VCaP (cell line): ENCODE measurements at regions not wholly inside any gene's neighbourhood (a gene's known extent, or its start where the extent isn't known, plus 50 kb on each side); places are given as distances from the start of the nearest gene placed in this dataset.
A peak's percentile ranks its signal among the peaks of the same experiment; 100 is the strongest.

Source experiments
- H3K27ac ChIP-seq: fragments of 450-650 bp; 2 replicates; pipeline ENCODE4 v1.5.1; 2017
- TF ChIP-seq, protein P1 (sequence below): fragments of 450-650 bp; conservative IDR thresholded peaks from 2 replicates; pipeline ENCODE4 v1.5.1; 2017; ENCODE audit warnings: mild to moderate bottlenecking, moderate library complexity

DNA sequence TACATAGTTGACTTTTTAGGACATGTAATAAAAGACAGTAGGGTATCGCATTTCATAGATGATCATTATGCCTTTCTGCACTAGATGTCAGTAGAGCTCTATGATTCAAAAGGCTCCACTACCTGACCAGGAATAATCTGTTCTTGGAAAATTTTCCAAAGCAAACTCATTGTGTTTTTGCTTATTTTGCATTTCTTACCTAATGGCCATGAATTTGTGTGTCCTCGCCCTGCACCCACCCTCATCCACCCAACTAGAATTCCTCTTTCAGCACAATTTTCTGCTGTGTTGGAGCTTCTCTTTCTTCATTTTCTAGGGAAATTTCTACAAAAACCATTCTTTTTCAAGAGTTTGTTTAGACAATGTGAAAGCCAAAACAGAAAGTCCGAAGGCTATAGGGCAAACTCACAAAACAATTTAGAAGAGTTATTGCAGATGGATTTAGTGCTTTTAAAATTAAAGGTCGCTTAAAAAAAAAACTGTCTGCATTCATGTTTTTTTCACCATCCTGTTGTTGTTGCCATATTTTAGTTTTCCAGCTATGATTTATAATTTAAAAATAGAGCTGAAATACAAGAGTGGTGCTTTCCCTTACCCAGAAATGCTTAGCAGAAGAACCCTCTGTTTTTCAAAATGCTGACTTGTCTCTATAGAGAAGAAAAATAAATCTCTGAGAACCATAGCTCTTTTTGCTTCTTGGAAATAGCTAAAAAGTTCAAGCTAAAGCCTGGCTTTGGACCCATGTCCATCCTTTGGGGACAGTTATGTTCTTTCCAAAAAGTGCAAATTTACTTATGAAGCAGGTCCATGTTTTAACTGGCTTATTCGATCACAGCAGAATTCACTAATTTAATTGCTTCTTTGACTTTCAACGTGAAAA, 183.7 kb downstream of the SPATA18 start:
- no peak overlapping the region for H3K27ac ChIP-seq
- TF ChIP-seq, protein P1, sequence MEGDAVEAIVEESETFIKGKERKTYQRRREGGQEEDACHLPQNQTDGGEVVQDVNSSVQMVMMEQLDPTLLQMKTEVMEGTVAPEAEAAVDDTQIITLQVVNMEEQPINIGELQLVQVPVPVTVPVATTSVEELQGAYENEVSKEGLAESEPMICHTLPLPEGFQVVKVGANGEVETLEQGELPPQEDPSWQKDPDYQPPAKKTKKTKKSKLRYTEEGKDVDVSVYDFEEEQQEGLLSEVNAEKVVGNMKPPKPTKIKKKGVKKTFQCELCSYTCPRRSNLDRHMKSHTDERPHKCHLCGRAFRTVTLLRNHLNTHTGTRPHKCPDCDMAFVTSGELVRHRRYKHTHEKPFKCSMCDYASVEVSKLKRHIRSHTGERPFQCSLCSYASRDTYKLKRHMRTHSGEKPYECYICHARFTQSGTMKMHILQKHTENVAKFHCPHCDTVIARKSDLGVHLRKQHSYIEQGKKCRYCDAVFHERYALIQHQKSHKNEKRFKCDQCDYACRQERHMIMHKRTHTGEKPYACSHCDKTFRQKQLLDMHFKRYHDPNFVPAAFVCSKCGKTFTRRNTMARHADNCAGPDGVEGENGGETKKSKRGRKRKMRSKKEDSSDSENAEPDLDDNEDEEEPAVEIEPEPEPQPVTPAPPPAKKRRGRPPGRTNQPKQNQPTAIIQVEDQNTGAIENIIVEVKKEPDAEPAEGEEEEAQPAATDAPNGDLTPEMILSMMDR, result peak; percentile 81

DNA sequence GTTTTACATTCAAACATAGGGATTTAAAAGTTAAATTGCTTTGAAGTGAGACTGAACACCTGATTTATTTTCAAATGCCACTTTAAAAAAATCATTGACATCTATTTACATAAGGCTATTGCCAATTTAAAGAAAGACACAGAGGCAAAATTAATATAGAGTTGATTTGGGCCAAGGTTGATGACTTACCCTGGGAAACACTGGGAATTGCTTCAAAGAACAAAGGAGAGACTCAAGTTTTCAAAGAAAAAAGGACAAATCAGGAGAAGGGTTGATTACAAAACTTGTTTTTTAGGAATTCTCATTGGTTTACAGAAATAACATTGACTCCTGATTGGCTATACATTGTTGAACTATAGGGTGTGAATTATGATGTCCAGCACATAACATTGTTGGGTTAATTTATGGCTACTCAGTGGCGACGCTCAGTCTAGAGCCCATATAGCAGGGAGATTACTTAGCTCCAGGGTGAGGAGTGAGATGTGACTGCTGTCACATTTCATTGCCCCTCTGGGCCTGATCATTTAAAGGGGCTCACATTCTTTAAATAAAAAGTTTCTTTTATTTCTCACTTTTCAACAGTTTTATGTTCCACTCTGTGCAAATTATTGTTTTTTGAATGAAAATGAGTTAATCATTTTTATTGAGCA, 184.6 kb downstream of the SPATA18 start:
- H3K27ac ChIP-seq, result no peak overlapping the region
- TF ChIP-seq, protein P1, result no peak

DNA sequence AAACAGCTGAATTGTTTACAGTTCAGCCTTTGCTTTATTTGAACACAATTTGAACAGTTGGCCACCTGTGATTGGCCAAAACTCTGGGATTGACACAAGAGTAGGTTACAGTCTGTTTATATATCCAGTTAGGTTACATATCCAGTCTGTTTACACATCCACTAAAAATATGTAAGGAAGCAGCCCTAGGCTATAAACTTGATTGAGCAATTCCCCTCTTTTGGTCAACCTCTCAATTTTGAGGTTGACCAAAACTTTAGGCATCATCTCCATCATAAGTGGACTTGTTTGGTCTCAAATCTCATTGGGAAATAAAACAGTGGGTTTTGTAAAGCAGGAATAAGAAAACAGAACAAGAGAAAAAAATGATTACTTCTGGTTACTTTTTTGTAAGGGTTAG, 190.8 kb downstream of the SPATA18 start:
- no peak overlapping the region for H3K27ac ChIP-seq
- TF ChIP-seq, protein P1, result no peak

DNA sequence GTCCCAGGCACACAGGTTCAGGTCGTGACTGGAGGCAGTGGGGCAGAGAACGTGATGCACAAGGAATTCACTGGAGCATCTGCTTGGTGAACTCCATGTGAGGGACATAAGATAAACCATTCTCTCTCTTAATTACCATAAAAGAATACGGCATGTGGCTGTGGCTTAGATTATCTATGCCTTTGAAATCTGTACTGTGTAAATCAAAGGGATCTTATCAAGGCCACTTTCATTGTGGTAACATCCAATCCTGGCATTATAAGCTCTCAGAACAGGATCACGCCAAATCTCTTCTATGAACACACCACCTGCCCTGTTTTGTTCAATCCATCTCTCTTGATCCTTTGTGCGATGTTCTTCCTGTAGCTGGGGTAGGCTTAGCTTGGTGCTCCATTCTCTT, 192.3 kb downstream of the SPATA18 start:
- H3K27ac ChIP-seq, result no peak overlapping the region

DNA sequence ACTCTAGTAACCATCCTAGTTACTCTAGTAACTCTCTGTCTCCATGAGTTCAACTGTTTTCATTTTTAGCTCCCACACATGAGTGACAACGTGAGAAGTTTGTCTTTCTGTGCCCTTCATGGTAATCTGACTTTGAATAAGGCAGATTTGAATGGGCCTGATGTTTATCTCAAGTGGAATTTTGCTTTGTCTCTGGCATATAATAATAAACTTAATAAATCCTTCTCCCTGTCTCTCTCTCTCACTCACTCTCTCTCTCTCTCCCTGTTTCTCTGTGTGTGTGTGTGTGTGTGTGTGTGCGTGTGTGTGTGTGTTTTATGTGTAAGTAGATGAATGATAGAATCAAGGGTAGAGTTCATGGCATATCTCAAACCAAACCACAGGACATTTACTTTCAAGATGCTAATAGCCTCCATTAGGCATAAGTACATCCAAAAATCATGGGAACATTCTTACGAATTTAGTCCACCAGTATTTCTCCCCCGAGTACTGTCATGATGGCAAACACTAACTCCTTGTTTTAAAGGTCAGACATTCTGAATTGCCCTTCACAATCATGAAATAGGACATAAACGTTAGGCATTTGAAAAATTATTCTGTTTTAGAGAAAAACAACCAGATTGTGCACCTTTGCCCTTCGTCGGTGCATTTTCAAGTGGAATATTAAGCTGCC, 193.1 kb downstream of the SPATA18 start:
- no peak overlapping the region for H3K27ac ChIP-seq
- TF ChIP-seq, protein P1, result no peak

More for the DNA sequence above, 192.3 kb downstream of the SPATA18 start:
- TF ChIP-seq, protein P1, result no peak

DNA sequence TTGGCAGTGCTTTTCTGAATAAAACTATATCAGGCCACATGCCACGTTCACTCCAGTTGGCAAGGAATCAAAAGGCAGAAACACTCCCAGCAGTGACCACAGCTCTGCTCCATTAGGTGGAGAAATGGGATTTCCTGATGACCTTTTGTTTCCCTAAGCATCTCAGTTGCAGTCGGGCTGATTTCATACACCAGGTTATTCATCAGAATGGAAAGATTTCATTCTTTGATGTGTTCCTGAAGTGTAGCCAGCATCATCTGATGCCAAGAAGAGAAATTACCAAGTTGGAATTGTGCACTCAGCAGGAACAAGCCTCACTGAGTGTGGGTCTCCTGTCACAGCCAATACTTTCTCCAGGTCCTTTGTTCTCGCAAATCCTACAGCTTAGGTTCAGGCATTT, 193.7 kb downstream of the SPATA18 start:
- H3K27ac ChIP-seq, result no peak overlapping the region
- TF ChIP-seq, protein P1, result no peak

DNA sequence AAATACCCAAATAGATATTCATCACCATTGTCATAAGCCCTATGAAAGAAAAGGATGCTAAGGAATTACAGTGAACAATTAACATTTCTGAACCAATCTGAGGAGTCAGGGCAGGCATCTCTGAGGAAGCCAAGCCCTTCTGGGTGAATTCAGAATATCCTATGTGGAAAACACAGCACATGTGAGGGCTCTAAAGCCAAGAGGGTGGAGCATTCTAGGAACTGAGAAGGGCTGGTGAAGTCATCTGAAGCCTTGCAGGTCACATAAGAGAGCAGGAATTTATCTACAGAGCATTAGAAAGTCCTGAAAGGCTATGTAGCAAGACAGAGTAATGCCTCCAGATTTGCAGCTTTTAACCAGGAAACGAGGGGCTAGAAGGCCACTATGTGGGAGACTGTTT, 195.7 kb downstream of the SPATA18 start:
- TF ChIP-seq, protein P1, result no peak
- H3K27ac ChIP-seq, result no peak overlapping the region
